Endothelial cell of umbilical vein (primary cell): ENCODE measurements at regions not wholly inside any gene's neighbourhood (a gene's known extent, or its start where the extent isn't known, plus 50 kb on each side); places are given as distances from the start of the nearest gene placed in this dataset.

Source experiments
- BruUV-seq: library from RNA; stranded (reverse); fragments of 400-500 nt; replicated peaks from 2 replicates; lab custom pipeline; 2021; lab: Mats Ljungman, UMichigan
- CTCF ChIA-PET: fragments of 300-600, 350-600 bp; sonication (Branson Sonifier 250); formaldehyde crosslinking; loops from one replicate; lab custom pipeline; 2021; ENCODE audit warnings: antibody characterized with exemption, inconsistent platforms; lab: Charles Lee
- POLR2A ChIA-PET: fragments of 300-600, 350-600 bp; sonication (Branson Sonifier 250); formaldehyde crosslinking; loops from one replicate; lab custom pipeline; 2021; ENCODE audit warnings: antibody characterized with exemption, inconsistent platforms; lab: Charles Lee
- DNase-seq: peaks from one replicate; pipeline ENCODE4 v3.0.0-alpha.2; 2011; ENCODE audit warnings: low read depth, low spot score
- FAIRE-seq: peaks from 2 replicates; lab custom pipeline; 2011; peaks lifted over from hg19 to GRCh38; lab: Jason Lieb, UNC
- H2AFZ ChIP-seq: 2 replicates; pipeline ENCODE4 v1.6.0; 2012; ENCODE audit warnings: low read depth, low read length, control low read depth, inconsistent platforms
- H3K27ac ChIP-seq: 2 replicates; pipeline ENCODE4 v1.5.1; 2011; ENCODE audit warnings: low read depth, mild to moderate bottlenecking, control low read depth, low read length, moderate library complexity; ENCODE audit not compliant: insufficient read depth
- H3K27me3 ChIP-seq, 2 experiments: 2 replicates each; pipeline versions ENCODE4 v1.6.0 to v1.6.1; 2011; ENCODE audit warnings: low read length in 2 of 2, mixed read lengths in 1 of 2; ENCODE audit not compliant: control insufficient read depth in 2 of 2, insufficient read depth in 2 of 2
- H3K36me3 ChIP-seq, 2 experiments: 2 replicates in 1 of 2; 3 replicates in 1 of 2; pipeline ENCODE4 v1.5.1; 2011; ENCODE audit warnings: low read length in 2 of 2, mild to moderate bottlenecking in 1 of 2, moderate library complexity in 1 of 2; ENCODE audit not compliant: control insufficient read depth in 2 of 2, insufficient read depth in 2 of 2; ENCODE audit errors: extremely low read depth in 1 of 2
- H3K4me1 ChIP-seq: 3 replicates; pipeline ENCODE4 v1.5.1; 2011; ENCODE audit warnings: mild to moderate bottlenecking, low read length; ENCODE audit not compliant: control insufficient read depth, insufficient read depth; ENCODE audit errors: extremely low read depth
- H3K4me2 ChIP-seq: 2 replicates; pipeline ENCODE4 v1.6.1; 2011; ENCODE audit warnings: low read length, control low read depth, mixed read lengths; ENCODE audit not compliant: insufficient read depth
- H3K4me3 ChIP-seq, 3 experiments: fragments of 200-600 bp in 1 of 3; sonication (generic), shearing (Covaris generic) in 1 of 3; replicated peaks in 1 of 3; 2 replicates each; pipeline ENCODE4 v1.5.1; 2011 to 2016; ENCODE audit warnings: control low read depth in 3 of 3, low read length in 3 of 3, mild to moderate bottlenecking in 2 of 3, inconsistent platforms in 1 of 3, low read depth in 1 of 3, moderate library complexity in 1 of 3; ENCODE audit not compliant: insufficient read depth in 1 of 3
- H3K79me2 ChIP-seq: 2 replicates; pipeline ENCODE4 v1.6.0; 2012; ENCODE audit warnings: low read length, inconsistent platforms; ENCODE audit not compliant: control insufficient read depth, insufficient read depth
- H3K9ac ChIP-seq: replicated peaks from 2 replicates; pipeline ENCODE3; 2011; ENCODE audit warnings: low read length, control low read depth; ENCODE audit not compliant: insufficient read depth; ENCODE audit errors: extremely low read depth
- H3K9me1 ChIP-seq: replicated peaks from 3 replicates; pipeline ENCODE4 v1.6.0; 2011; ENCODE audit warnings: mild to moderate bottlenecking, low read length; ENCODE audit not compliant: control insufficient read depth, insufficient read depth; ENCODE audit errors: extremely low read depth
- H3K9me3 ChIP-seq: replicated peaks from 2 replicates; pipeline ENCODE4 v1.5.1; 2012; ENCODE audit warnings: low read length, inconsistent platforms; ENCODE audit not compliant: control insufficient read depth, insufficient read depth
- H4K20me1 ChIP-seq: replicated peaks from 2 replicates; pipeline ENCODE3; 2011; ENCODE audit warnings: mild to moderate bottlenecking, low read length; ENCODE audit not compliant: control insufficient read depth, insufficient read depth; ENCODE audit errors: extremely low read depth
- CTCF ChIP-seq, 2 donors: IDR thresholded peaks; 1 replicate in 1 of 2; 2 replicates in 1 of 2; pipeline ENCODE4 v1.5.1; 2011; ENCODE audit warnings: low read length in 2 of 2, mild to moderate bottlenecking in 2 of 2, moderate library complexity in 2 of 2, control low read depth in 1 of 2, inconsistent platforms in 1 of 2, low read depth in 1 of 2; ENCODE audit not compliant: insufficient read depth in 1 of 2; ENCODE audit errors: extremely low read depth in 1 of 2
- GATA2 ChIP-seq: IDR thresholded peaks from 2 replicates; pipeline ENCODE4 v1.7.0; 2011; ENCODE audit warnings: low read depth, mild to moderate bottlenecking, moderate library complexity, mixed read lengths, low read length; ENCODE audit not compliant: insufficient read length, insufficient read depth
- JUN ChIP-seq: IDR thresholded peaks from 2 replicates; pipeline ENCODE4 v1.6.1; 2011; ENCODE audit warnings: borderline replicate concordance, low read depth; ENCODE audit not compliant: insufficient read length, insufficient read depth
- MAX ChIP-seq: IDR thresholded peaks from 2 replicates; pipeline ENCODE4 v1.6.1; 2011; ENCODE audit not compliant: insufficient read depth, insufficient read length
- POLR2A ChIP-seq: IDR thresholded peaks from 2 replicates; pipeline ENCODE4 v1.6.1; 2012; ENCODE audit warnings: low read depth, mild to moderate bottlenecking, control low read depth, low read length
- POLR2AphosphoS5 ChIP-seq: IDR thresholded peaks from 2 replicates; pipeline ENCODE4 v1.6.1; 2012; ENCODE audit warnings: low read depth, mild to moderate bottlenecking, control low read depth, low read length, moderate library complexity; ENCODE audit not compliant: insufficient read depth
- dilution Hi-C: fragments of 300-500 bp; cut with MboI; formaldehyde crosslinking; loops from one replicate; pipeline ENCODE4 v1.15.0; 2019; ENCODE audit warnings: low sequenced_read_pairs; ENCODE audit not compliant: extremely low pct_ligation_motif_present
- intact Hi-C: fragments of 100-400 bp; cut with micrococcal nuclease; formaldehyde crosslinking; loops from one replicate; pipeline ENCODE4 v1.10.0; 2022

DNA sequence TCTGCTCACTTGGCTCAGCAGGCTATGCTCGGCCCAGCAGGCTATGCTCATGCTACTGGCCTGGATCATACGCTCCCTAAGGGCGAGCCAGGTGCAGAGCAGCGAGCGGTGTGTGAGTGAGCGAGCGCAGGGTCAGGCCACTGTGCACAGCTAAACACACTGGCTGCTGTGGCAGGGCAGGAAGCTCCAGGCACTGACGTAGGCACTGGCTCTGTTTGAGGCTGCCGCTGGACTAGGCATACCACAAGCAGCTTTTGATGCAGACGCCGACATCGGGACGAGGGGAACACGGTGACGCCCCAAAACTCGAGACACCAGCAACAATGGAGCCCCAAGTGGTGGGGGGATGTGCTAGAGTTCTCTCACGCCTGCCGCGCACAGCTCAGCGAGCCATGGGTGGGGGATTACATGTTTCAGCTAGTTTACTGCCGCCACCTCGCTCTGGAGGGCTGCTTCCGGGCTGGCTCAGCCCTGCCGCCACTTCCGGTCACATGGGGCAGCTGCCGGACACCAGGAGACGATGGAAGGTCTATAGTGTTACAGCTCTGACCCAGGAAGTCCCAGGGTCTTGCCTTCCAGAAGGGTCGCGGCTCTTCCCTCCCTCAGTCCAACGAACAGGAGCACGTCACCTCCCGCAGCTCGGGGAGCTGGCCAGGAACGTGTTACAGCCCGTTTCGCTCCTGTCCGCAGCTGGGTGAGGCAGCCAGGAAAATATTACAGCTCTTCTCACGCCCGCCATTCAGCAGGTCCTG is 1176.9 kb upstream of the LRRTM1 start:
- Histone ChIP-seq H3K27ac (no peak overlapping the region), H3K4me1 (no peaks in the 10 kb centered on the region), H4K20me1 (no peaks in the 10 kb centered on the region), H2AFZ (no peak overlapping the region), H3K79me2 (no peaks in the 10 kb centered on the region), H3K4me2 (no peak overlapping the region), H3K9me3 (no peaks in the 10 kb centered on the region), H3K9me1 (no peaks in the 10 kb centered on the region), H3K9ac (no peak overlapping the region), H3K36me3 (no peaks in the 10 kb centered on the region), H3K4me3 (no peak overlapping the region), H3K27me3 (no peaks in the 10 kb centered on the region)
- intact Hi-C loops (no loop called here), dilution Hi-C loops (no loop called here)
- CTCF ChIA-PET: no interaction called here
- BruUV-seq: no TSS peak
- no peak for DNase-seq
- POLR2A ChIA-PET: no interaction called here
- TF ChIP-seq GATA2 (no peak), JUN (no peak), POLR2AphosphoS5 (no peak), CTCF (IDR thresholded peaks at IDR 0.05; ENCODE audit: extremely low read depth in 1 of 2, insufficient read depth in 1 of 2, low read depth in 1 of 2, low read length in 2 of 2) (no peak), MAX (no peak), POLR2A (no peak)
- FAIRE-seq: no peak
